Right atrium auricular region (tissue), 2 donors: ENCODE measurements at regions not wholly inside any gene's neighbourhood (a gene's known extent, or its start where the extent isn't known, plus 50 kb on each side); places are given as distances from the start of the nearest gene placed in this dataset.

Experiments used
- DNase-seq: peaks from one replicate; pipeline ENCODE4 v3.0.0-alpha.2; 2019; ENCODE audit warnings: low spot score
- H3K27ac ChIP-seq, 2 donors: fragments of 200-600 bp; sonication (generic); 1 replicate in 1 of 2; 2 replicates in 1 of 2; pipeline ENCODE4 v1.5.1; 2016 to 2019
- H3K27me3 ChIP-seq, 2 donors: fragments of 200-600 bp; sonication (generic); one replicate each; pipeline versions ENCODE4 v1.5.1 to v1.6.0; 2017 to 2019
- H3K36me3 ChIP-seq: fragments of 200-600 bp; sonication (generic); one replicate; pipeline ENCODE4 v1.5.1; 2016
- H3K4me1 ChIP-seq, 2 donors: fragments of 200-600 bp; sonication (generic); one replicate each; pipeline versions ENCODE4 v1.5.1 to v1.6.0; 2017 to 2019
- H3K4me3 ChIP-seq, 2 donors: fragments of 200-600 bp; sonication (generic); 1 replicate in 1 of 2; 2 replicates in 1 of 2; pipeline ENCODE4 v1.5.1; 2017 to 2019; ENCODE audit warnings: mild to moderate bottlenecking in 1 of 2, moderate library complexity in 1 of 2
- H3K9me3 ChIP-seq, 2 donors: fragments of 200-600 bp; sonication (generic); one replicate each; pipeline ENCODE4 v1.5.1; 2019
- TF ChIP-seq, protein P1 (sequence below), 2 donors: fragments of 200-600 bp; sonication (generic); IDR thresholded peaks; one replicate each; pipeline ENCODE4 v1.5.1; 2019; ENCODE audit warnings: antibody characterized with exemption in 2 of 2

DNA sequence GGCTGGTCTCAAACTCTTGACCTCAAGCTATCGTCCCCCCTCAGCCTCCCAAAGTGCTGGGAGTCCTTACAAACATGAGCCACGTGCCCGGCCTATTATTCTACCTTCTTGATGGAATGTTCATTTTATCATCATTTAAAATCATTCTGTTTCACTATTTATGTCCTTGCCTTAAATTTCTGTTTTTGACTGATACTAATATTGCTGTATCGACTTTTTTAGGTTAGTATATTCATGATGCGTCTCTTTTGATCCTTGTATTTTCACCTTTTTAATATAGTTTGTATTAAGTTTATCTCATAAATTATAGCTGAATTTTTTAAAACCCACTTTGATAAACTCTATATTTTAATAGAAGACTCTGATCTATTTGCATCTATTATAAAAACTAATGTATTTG lies 98.4 kb upstream of the STXBP5 start:
- Histone ChIP-seq H3K9me3 (no peaks in the 10 kb centered on the region), H3K36me3 (no peaks in the 10 kb centered on the region), H3K4me1 (no peaks in the 10 kb centered on the region), H3K4me3 (no peak overlapping the region), H3K27ac (no peak overlapping the region), H3K27me3 (no peaks in the 10 kb centered on the region)
- DNase-seq: no peak
- TF ChIP-seq, protein P1, sequence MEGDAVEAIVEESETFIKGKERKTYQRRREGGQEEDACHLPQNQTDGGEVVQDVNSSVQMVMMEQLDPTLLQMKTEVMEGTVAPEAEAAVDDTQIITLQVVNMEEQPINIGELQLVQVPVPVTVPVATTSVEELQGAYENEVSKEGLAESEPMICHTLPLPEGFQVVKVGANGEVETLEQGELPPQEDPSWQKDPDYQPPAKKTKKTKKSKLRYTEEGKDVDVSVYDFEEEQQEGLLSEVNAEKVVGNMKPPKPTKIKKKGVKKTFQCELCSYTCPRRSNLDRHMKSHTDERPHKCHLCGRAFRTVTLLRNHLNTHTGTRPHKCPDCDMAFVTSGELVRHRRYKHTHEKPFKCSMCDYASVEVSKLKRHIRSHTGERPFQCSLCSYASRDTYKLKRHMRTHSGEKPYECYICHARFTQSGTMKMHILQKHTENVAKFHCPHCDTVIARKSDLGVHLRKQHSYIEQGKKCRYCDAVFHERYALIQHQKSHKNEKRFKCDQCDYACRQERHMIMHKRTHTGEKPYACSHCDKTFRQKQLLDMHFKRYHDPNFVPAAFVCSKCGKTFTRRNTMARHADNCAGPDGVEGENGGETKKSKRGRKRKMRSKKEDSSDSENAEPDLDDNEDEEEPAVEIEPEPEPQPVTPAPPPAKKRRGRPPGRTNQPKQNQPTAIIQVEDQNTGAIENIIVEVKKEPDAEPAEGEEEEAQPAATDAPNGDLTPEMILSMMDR (IDR thresholded peaks at IDR 0.05): no peak

DNA sequence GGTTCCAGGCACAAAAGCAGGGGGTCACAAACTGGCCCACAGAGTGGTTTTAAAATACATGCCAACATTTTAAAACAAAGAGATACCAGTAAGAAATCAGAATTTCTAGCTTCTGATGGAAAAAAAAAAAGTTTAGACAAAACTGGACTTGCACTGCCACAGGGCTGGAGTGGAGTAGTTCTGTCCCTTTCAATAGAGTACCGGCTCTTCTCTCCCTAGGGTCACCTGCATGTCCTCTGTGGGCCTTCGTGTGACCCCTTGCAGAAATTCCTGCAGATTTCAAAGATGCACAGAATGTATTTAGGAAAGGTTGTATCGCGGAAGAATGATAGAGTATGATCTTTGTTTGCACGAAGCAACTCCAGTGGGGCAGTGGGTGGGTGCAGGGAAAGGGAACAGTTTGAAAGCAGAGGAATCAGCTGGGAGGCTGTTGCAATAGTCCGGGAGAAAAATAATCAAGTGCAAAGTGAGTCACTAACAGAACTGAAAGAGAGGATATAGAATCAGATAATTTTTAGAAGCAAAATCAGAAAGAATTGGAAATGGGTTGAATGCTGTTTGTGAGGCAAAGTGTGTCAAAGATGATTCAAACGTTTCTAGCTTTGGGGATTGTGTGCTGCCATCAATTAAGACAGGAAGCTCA lies 97.3 kb upstream of the STXBP5 start:
- Histone ChIP-seq H3K27me3 (no peaks in the 10 kb centered on the region), H3K36me3 (no peaks in the 10 kb centered on the region), H3K27ac (no peak overlapping the region), H3K9me3 (no peaks in the 10 kb centered on the region), H3K4me1 (no peaks in the 10 kb centered on the region), H3K4me3 (no peak overlapping the region)
- TF ChIP-seq, protein P1 (IDR thresholded peaks at IDR 0.05): no peak
- DNase-seq: no peak

DNA sequence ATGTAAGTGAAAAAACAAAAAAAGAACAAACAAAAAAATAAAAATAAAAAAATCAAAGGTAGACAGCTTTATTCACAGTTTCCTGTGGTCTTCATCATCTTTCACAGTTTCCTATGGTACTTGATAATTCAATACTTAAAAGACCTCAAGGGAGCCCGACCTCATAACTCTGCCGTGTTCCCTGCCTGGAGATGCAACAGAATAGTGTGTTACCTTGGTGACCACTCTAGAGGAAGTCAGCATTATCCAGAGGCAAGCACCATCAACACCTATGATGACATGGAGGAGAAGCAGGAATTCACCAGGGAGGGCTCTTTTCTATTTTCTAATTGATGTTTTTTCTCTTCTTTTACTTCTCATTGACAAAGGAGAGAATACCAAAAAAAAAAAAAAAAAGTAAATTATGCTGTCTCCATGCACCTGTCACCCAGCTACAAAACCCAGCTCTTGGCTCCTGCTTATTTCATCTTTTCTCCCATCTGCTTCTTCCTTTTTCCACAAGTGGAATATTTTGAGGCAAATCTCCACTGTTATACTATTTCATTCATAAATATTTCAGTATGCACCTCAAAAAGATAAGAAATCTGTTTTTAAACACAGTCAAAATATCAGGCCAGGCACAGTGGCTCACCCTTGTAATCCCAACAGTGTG lies 95.8 kb upstream of the STXBP5 start:
- H3K9me3 ChIP-seq: no peaks in the 10 kb centered on the region
- no peaks in the 10 kb centered on the region for H3K4me1 ChIP-seq
- no peaks in the 10 kb centered on the region for H3K27me3 ChIP-seq
- no peaks in the 10 kb centered on the region for H3K36me3 ChIP-seq
- TF ChIP-seq, protein P1 (IDR thresholded peaks at IDR 0.05): no peak
- H3K4me3 ChIP-seq: no peak overlapping the region
- no peak for DNase-seq
- no peak overlapping the region for H3K27ac ChIP-seq

DNA sequence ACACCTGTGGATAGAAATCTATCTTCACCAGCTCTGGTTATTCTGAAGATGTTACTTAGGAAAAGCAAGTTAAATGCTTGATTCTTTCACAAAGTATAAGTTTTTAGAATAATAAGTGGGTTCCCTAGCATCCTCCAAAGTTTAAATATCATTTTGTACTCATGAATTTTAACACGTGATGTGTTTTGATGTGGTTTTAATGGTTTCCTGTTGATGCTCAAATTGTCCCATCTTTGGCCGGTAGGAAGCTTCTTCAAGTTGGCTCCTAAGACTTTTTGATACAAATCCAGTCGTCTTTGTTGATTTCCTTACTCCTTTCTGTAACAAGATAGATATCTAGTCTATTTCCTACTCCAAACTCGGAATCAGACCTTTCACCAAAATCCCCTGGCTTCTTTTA lies 94.5 kb upstream of the STXBP5 start:
- Histone ChIP-seq H3K27me3 (no peaks in the 10 kb centered on the region), H3K4me1 (no peaks in the 10 kb centered on the region), H3K9me3 (no peaks in the 10 kb centered on the region), H3K36me3 (no peaks in the 10 kb centered on the region), H3K4me3 (no peak overlapping the region), H3K27ac (no peak overlapping the region)
- DNase-seq: no peak
- TF ChIP-seq, protein P1 (IDR thresholded peaks at IDR 0.05): no peak

DNA sequence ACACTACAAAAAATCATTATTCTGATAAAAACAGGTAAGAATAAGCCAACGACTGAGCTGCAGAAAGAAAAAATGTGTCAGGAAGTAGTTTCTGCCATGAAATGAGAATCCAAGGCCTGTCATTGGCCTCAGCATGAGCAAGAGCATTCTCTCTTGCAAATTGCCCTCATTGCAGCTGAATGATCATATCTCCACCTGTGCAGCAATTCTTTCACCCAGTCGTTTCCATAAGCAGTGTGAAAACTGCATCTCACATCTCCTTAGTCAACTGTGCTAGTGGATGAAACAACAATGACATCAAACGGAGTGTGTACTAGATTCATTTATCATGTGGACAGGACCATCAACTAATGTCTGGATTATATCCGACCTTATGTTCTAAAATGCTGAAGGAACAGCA lies 88.2 kb upstream of the STXBP5 start:
- peaks cover 0 to 10% of the 10 kb centered on the region in 2 donors for H3K9me3 ChIP-seq
- no peaks in the 10 kb centered on the region for H3K4me1 ChIP-seq
- H3K36me3 ChIP-seq: no peaks in the 10 kb centered on the region
- no peaks in the 10 kb centered on the region for H3K27me3 ChIP-seq
- no peak overlapping the region for H3K4me3 ChIP-seq
- TF ChIP-seq, protein P1 (IDR thresholded peaks at IDR 0.05): no peak
- DNase-seq: no peak
- H3K27ac ChIP-seq: no peak overlapping the region

DNA sequence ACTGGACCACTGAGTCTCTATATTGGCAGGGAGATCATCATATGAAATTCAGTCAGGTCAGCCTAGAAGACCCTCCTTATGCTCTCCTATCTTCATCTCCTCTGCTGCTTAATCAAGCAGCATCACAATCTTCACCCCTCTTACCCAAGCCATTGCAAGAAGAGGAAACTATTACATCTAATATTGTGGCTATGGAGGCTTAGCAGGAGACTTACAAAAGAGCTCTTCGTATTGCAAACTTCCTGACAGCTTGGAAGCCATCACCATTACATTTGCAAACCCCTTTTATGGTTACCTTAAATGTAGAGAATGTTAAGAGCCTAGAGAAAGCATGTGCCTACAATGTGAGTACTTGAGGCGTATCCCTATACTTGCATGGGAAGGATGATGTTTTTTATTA lies 87.2 kb upstream of the STXBP5 start:
- no peak overlapping the region for H3K4me3 ChIP-seq
- H3K9me3 ChIP-seq: peaks cover 0 to 10% of the 10 kb centered on the region in 2 donors
- H3K36me3 ChIP-seq: no peaks in the 10 kb centered on the region
- H3K4me1 ChIP-seq: no peaks in the 10 kb centered on the region
- no peak overlapping the region for H3K27ac ChIP-seq
- TF ChIP-seq, protein P1 (IDR thresholded peaks at IDR 0.05): no peak
- H3K27me3 ChIP-seq: no peaks in the 10 kb centered on the region
- DNase-seq: no peak
